Esophagus squamous epithelium (tissue), 5 donors: ENCODE measurements at regions not wholly inside any gene's neighbourhood (a gene's known extent, or its start where the extent isn't known, plus 50 kb on each side); places are given as distances from the start of the nearest gene placed in this dataset.

Experiments used
- DNase-seq: peaks from one replicate; lab custom pipeline; 2025; lab: John Stamatoyannopoulos, UW
- H3K27ac ChIP-seq, 4 donors: fragments of 200-600 bp; sonication (generic); one replicate each; pipeline ENCODE4 v1.5.1; 2016 to 2019; ENCODE audit warnings: mild to moderate bottlenecking in 1 of 4
- H3K27me3 ChIP-seq, 4 donors: fragments of 200-600 bp; sonication (generic); 1 replicate in 3 of 4; 2 replicates in 1 of 4; pipeline versions ENCODE4 v1.5.1 to v1.6.0; 2017 to 2021; ENCODE audit warnings: antibody characterized with exemption in 1 of 4
- H3K36me3 ChIP-seq, 3 donors: fragments of 200-600 bp; sonication (generic); one replicate each; pipeline ENCODE4 v1.5.1; 2016 to 2019
- H3K4me1 ChIP-seq, 3 donors: fragments of 200-600 bp; sonication (generic); one replicate each; pipeline ENCODE4 v1.5.1; 2017 to 2019
- H3K4me3 ChIP-seq, 4 donors: fragments of 200-600 bp; sonication (generic); 1 replicate in 3 of 4; 2 replicates in 1 of 4; pipeline ENCODE4 v1.5.1; 2016 to 2019; ENCODE audit warnings: mild to moderate bottlenecking in 2 of 4, moderate library complexity in 1 of 4
- H3K9me3 ChIP-seq, 3 donors: fragments of 200-600 bp; sonication (generic); one replicate each; pipeline ENCODE4 v1.5.1; 2016 to 2019
- POLR2A ChIP-seq, 4 donors: fragments of 450-650 bp; IDR thresholded peaks; one replicate each; pipeline ENCODE4 v1.6.1; 2017; ENCODE audit warnings: antibody characterized with exemption in 4 of 4, mild to moderate bottlenecking in 4 of 4, moderate library complexity in 3 of 4
- WGBS, 2 donors: methylation state at CpG; one replicate each; pipeline ENCODE4 v1.1.5; 2018; 5-methylcytosine and 5-hydroxymethylcytosine counted together
- intact Hi-C: fragments of 100-400 bp; cut with DNase I; formaldehyde crosslinking; loops from one replicate; pipeline ENCODE4 v1.15.0; 2022
- TF ChIP-seq, protein P1 (sequence below), 6 experiments: fragments of 450-650 bp in 4 of 6; fragments of 200-600 bp in 2 of 6; sonication (generic) in 2 of 6; IDR thresholded peaks; one replicate each; pipeline ENCODE4 v1.5.1; 2016 to 2019; ENCODE audit warnings: antibody characterized with exemption in 6 of 6, mild to moderate bottlenecking in 4 of 6, moderate library complexity in 4 of 6
- donor health status: DM: yes; HTN: yes; CAD: no.

DNA sequence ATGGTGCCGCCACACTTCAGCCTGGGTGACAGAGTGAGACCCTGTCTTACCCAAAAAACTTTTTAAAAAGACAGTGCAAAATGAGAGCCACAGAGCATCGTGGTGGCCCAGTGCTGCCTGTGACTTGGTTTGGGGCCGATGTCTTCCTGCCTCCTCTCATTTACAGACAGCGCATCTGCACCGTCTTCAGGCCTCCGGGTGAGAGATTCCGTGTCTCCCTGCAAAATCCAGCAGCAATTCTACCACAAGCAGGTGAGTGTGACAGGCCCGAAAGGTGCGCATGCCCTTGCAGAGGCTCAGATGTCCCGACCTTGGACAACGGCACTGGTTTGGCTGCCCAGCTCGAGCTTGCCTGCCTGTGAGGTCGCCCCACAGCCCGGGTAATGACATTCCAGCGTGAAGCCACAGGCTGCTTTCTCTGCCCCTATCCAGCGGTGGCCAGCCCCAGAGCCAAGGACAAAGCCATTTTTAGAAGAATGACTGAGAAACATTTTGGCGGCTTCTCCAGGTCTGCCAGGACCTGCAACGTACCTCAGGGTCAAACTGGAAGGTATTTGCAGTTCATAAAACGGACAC lies 70.3 kb upstream of the RFLNA start:
- intact Hi-C loops, result no loop called here
- Histone ChIP-seq H3K4me3 (no peak overlapping the region), H3K4me1 (no peaks in the 10 kb centered on the region), H3K36me3 (no peaks in the 10 kb centered on the region), H3K27me3 (peaks cover 0 to 41% (median 0%) of the 10 kb centered on the region in 4 donors), H3K9me3 (peaks cover 0 to 7% (median 5%) of the 10 kb centered on the region in 3 donors), H3K27ac (no peak overlapping the region)
- no peak for DNase-seq
- no peak for TF ChIP-seq POLR2A (IDR thresholded peaks at IDR 0.05)
- TF ChIP-seq, protein P1, sequence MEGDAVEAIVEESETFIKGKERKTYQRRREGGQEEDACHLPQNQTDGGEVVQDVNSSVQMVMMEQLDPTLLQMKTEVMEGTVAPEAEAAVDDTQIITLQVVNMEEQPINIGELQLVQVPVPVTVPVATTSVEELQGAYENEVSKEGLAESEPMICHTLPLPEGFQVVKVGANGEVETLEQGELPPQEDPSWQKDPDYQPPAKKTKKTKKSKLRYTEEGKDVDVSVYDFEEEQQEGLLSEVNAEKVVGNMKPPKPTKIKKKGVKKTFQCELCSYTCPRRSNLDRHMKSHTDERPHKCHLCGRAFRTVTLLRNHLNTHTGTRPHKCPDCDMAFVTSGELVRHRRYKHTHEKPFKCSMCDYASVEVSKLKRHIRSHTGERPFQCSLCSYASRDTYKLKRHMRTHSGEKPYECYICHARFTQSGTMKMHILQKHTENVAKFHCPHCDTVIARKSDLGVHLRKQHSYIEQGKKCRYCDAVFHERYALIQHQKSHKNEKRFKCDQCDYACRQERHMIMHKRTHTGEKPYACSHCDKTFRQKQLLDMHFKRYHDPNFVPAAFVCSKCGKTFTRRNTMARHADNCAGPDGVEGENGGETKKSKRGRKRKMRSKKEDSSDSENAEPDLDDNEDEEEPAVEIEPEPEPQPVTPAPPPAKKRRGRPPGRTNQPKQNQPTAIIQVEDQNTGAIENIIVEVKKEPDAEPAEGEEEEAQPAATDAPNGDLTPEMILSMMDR (IDR thresholded peaks at IDR 0.05), result no peak
- 77 to 81% methylated on average over 5 to 10 of the region's 19 CpGs for WGBS, 2 donors

DNA sequence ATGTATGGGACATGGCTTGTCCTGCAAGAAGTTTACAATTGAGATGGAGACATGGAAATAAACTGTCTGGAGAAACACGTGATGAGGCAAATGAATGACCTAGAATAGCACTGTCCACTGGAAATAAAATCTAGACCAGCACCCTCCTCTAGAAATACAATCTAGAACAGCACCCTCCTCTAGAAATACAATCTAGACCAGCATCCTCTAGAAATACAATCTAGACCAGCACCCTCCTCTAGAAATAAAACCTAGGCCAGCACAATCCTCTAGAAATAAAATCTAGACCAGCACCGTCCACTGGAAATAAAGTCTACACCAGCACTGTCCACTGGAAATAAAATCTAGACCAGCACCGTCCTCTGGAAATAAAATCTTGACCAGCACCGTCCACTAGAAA lies 69.2 kb upstream of the RFLNA start:
- no peak overlapping the region for H3K27ac ChIP-seq
- TF ChIP-seq, protein P1 (IDR thresholded peaks at IDR 0.05), result no peak
- TF ChIP-seq POLR2A (IDR thresholded peaks at IDR 0.05), result no peak
- no peaks in the 10 kb centered on the region for H3K9me3 ChIP-seq
- H3K4me3 ChIP-seq, result no peak overlapping the region
- peaks cover 0 to 34% (median 0%) of the 10 kb centered on the region in 4 donors for H3K27me3 ChIP-seq
- intact Hi-C loops, result no loop called here
- no peaks in the 10 kb centered on the region for H3K36me3 ChIP-seq
- 75 to 78% methylated on average over 4 of the region's 4 CpGs for WGBS, 2 donors
- no peak for DNase-seq
- H3K4me1 ChIP-seq, result no peaks in the 10 kb centered on the region

DNA sequence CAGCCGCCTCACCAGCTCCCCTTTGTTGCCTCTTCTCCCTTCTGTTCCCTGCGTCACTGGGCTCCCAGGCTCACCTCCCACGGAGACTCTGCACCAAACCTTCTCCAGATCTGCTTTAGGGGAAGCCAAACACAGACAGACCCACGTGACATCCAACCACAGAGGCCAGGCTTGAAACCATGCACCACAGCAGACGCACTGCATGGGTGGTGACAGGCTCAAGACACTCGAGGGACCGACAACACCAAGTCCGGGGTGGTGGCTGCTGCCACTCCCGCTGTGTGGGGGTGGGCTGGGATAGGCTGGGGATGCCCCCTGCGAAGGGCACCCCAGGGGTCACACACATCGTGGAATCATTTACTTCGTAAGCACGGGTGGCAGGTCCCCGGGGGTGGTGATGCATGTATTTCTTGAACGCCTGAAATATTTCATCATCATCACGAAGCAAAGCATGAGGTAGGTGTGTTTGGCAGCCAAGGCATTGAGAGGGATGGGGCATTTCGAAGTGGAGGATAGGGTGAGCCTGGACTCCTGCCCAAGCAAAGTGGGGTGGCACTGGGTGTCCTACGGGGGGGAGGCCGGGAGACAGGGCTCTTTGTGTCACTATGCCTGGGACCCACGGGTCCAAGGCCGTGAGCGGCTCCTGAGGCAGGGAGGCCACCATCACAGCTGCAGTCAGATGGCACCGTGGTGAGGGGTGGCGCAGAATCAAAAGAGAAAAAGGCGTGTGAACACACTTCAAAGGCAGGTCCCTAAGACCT lies 66.8 kb upstream of the RFLNA start:
- DNase-seq, result no peak
- intact Hi-C loops, result no loop called here
- no peaks in the 10 kb centered on the region for H3K9me3 ChIP-seq
- WGBS, 2 donors, result 68 to 75% methylated on average over 18 to 22 of the region's 25 CpGs
- H3K27me3 ChIP-seq, result peaks cover 0 to 26% (median 0%) of the 10 kb centered on the region in 4 donors
- H3K27ac ChIP-seq, result no peak overlapping the region
- H3K4me1 ChIP-seq, result no peaks in the 10 kb centered on the region
- TF ChIP-seq, protein P1 (IDR thresholded peaks at IDR 0.05), result no peak
- TF ChIP-seq POLR2A (IDR thresholded peaks at IDR 0.05), result no peak
- H3K36me3 ChIP-seq, result no peaks in the 10 kb centered on the region
- H3K4me3 ChIP-seq, result no peak overlapping the region

DNA sequence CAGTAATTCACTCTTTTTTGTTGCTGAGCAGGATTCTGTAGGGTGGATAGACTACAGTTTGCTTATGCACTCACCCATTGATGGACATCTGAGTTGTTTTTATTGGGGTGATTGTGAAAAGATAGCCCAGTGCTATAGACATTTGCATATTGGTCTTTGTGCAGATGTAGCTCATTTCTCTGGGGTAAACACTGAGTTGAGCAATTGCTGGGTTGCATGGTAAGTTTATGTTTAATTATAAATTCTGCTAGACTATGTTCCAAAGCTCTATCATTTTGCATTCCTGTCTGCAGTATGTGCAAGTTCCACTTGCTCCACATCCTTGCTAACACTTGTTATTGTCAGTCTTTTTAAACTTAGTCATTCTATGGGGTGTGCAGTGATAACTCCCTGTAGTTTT lies 65.4 kb upstream of the RFLNA start:
- no peak for DNase-seq
- Histone ChIP-seq H3K27ac (no peak overlapping the region), H3K4me3 (no peak overlapping the region), H3K4me1 (no peaks in the 10 kb centered on the region), H3K9me3 (no peaks in the 10 kb centered on the region), H3K27me3 (peaks cover 0 to 22% (median 0%) of the 10 kb centered on the region in 4 donors), H3K36me3 (no peaks in the 10 kb centered on the region)
- intact Hi-C loops, result no loop called here
- no peak for TF ChIP-seq POLR2A (IDR thresholded peaks at IDR 0.05)
- TF ChIP-seq, protein P1 (IDR thresholded peaks at IDR 0.05), result no peak

DNA sequence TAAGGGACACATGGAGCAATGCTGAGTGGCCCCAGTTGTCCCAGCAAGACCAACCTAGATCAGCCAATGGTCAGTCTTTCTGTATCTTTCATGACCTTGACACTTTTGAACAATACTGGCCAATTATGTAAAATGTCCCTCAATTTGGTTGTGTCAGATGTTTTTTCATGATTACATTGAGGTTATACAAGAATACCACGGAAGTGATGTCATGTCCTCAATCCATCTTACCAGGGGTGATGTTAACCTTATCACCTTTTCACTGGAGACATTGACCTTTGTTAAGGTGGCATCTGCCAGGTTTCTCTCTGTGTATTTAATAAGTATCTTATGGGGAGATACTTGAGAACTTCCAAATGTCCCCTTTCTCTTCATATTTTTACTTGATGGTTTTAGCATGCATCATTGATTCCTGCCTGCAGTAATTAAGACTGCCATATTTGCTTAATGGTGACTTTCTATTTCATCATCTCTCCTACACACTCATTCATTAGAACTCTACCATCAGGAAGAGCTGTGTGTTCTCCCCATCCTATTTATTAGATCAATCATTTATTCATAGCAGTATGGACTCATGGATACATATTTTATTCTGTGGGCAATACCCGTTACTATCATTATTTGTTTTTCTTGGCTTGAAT lies 64.7 kb upstream of the RFLNA start:
- no peaks in the 10 kb centered on the region for H3K9me3 ChIP-seq
- no peaks in the 10 kb centered on the region for H3K36me3 ChIP-seq
- no peak for DNase-seq
- no peaks in the 10 kb centered on the region for H3K4me1 ChIP-seq
- TF ChIP-seq, protein P1 (IDR thresholded peaks at IDR 0.05), result no peak
- no peak for TF ChIP-seq POLR2A (IDR thresholded peaks at IDR 0.05)
- H3K27ac ChIP-seq, result no peak overlapping the region
- intact Hi-C loops, result no loop called here
- WGBS, 2 donors, result 69 to 80% methylated on average over 2 of the region's 2 CpGs
- H3K27me3 ChIP-seq, result peaks cover 0 to 22% (median 0%) of the 10 kb centered on the region in 4 donors
- H3K4me3 ChIP-seq, result no peak overlapping the region
